ENCODE measurements at regions not wholly inside any gene's neighbourhood (a gene's known extent, or its start where the extent isn't known, plus 50 kb on each side); places are given as distances from the start of the nearest gene placed in this dataset.

- no peak for TF ChIP-seq CTCF (IDR thresholded peaks at IDR 0.05; ENCODE audit: low read length)
- no peak for TF ChIP-seq EZH2 (IDR thresholded peaks at IDR 0.05; ENCODE audit: borderline replicate concordance, low read length)
Measured at GRCh38 chr3:106413683-106414082, 544.9 kb upstream of the CBLB start.

Data from OCI-LY1 (cell line).